DMS53 treated with DMSO at 0.1 percent for 48 hours (cell line): ENCODE measurements at regions not wholly inside any gene's neighbourhood (a gene's known extent, or its start where the extent isn't known, plus 50 kb on each side); places are given as distances from the start of the nearest gene placed in this dataset.
A peak's percentile ranks its signal among the peaks of the same experiment; 100 is the strongest.

ENCODE experiments used
- DNase-seq: peaks from one replicate; lab custom pipeline; 2025; ENCODE audit not compliant: unreplicated experiment; lab: John Stamatoyannopoulos, UW

DNA sequence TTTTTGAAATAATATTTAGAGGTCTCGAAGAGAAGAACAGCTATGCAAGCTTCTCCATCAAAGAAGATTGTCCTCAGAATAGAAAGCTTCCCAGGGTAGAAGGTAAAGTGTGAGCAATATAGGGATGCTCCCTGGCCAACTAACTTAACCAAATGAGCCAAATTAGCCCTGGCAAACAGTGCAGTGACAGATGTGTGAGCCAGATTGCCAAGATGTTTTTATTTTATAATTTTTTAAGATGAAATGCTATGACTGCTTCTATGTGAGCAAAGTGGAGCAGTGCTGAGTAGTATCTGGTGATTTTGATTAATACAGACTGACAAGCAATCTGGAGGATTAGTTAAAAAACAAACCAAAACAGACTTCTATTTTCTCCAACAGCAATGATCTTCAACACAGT lies 202.1 kb downstream of the NOVA1 start:
- DNase-seq: no peak

DNA sequence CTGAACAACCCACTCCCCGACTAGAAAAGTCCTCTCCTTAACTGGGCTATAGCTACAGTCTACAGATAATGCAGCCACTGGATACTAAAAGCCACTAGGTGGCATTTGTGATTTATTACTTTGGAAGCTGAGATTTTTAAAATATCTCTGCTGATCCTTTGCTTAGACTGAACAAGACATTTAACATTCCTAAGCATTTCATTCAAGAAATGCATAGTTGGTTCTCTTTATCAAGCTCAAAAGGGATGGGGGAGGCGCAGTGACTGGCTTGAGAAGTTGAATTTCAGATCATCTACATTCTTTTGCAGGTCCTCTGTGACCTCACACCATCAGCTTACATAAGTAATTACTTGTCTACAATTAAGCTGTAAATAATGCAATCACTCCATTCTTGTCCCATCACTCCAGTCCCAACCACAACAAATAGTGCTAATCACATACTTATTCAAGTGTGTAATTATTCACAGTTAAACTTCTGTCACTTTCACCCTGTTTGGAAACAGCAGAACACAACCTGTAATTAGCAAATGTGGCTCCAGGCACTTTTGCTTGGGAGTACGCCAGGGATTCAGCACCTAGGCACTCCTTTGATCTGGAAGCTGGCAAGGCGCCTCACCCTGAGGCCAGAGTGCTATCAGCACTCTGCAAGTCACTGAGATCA lies 203.6 kb downstream of the NOVA1 start:
- DNase-seq: peak; percentile 12

DNA sequence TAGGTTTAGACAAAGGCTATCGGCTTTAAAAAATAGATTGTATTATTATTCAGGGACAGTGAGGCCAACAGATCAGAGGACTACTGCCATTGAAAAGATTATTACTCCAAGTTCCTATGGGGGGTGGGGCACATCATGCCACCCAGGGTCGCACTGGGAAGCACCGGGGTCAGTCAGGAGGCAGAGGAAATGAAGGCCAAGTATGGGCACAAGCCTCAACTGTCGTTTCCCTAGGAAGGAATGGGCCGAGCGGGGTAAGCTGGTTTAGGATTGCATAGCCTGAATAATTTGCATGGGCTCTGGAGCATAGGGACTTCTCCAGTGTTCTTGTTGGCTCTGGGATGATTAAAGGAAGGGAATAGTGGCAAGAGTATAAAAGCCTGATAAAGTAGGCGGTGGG lies 205.3 kb downstream of the NOVA1 start:
- no peak for DNase-seq

GRCh38 chr14:26389646-26390508 lies 208.0 kb downstream of the NOVA1 start:
- no peak for DNase-seq

DNA sequence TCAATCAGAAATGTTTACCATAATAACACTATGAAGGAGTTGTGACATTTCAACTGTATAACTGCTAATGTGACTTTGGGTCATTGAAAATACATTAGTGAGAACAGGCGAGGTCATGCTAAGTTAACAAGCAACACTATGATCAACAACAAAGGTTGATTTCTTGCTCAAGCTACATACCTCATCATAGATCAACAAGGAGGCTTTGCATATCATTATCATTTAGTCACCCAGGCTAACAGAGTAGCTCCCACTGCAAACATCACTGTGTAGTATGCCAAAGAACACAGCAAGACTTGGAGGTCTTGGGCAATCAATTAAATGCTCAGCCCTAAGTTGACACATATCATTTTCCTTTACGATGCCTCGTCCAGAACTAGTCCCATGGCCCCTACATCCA lies 212.5 kb downstream of the NOVA1 start:
- DNase-seq: no peak

DNA sequence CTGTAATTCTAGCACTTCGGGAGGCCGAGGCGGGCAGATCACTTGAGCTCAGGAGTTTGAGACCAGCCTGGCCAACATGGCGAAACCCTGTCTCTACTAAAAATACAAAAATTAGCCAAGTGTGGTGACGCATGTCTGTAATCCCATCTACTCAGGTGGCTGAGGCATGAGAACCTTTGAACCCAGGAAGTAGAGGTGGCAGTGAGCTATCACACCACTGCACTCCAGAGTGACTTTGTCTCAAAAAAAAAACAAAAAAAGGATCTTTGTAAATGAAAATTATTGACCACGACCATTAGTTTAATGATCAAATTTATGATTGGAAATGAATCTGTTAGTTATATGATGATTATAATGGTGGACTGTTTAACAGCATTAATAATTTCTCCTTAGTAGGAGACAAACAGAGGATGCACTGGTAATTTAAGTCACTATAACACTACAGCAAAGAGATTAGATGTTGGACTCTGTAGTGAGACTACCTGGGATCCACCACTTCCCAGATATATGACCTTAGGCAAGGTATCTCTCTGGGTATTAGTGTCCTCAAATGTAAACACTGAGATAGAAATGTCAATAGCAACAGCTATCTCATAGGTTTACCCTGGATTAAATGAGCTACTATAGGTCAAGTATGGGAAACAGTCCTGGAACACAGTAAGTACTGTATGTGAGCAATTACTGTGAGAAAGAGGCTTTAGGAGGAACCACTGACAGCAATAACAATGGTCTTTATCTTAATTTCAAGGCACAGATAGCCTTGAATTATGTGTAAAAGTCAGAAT lies 214.7 kb downstream of the NOVA1 start:
- DNase-seq: peak; percentile 32

DNA sequence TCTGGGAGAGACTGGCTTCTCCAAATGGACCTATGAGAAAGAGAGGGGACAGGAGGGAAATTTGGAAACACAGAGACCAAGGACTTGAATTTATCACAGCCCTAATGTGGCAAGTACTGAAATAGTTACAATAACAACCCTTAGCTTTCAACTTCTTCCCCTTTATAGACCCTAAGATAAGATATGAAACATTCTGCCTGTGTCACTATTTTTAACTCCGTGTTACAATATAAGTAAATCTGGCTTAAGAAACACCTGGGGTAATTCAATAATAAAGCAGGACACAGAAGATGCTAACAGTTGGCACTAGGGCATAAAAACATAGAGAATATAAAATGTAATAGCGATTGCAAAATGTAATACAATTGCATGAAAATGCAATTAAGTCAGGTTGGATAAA lies 216.4 kb downstream of the NOVA1 start:
- no peak for DNase-seq

- DNase-seq: no peak
Measured at GRCh38 chr14:26380637-26381036, 217.2 kb downstream of the NOVA1 start.

DNA sequence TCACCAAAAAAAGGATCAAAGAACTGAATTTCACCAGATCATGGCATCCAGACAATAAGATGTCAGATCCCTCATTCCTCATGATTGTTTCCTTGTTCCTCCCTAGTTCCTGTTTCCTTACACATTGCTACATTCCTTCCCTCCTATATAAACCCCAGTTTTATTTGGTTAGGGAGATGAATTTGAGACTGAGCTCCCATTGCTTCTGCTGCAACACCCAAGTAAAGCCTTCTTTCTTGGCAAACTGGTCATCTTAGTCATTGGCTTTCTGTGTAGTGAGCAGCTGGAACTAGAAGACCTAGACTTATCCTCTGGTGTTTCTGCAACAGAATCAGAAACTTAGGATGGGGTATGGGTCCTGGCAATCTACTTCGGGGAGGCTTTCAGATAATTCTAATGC lies 217.9 kb downstream of the NOVA1 start:
- no peak for DNase-seq

DNA sequence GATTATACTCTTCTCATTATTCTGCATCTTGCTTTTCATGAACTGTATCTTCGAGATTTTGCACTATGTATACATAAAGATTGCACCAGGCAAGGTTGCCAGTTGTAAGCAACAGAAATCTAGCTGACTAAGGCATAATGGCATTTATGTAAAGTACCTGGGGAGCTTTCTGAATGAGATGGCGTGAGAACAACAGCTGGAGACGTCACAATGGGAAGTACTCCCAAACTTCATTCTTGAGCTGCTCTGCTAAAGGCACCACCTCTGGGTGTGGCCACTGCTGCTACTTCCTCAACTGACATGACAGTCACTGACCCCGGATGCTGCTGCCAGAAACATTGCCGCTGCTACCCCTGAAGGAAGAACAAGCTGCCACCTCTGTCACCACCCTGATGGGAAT lies 220.7 kb downstream of the NOVA1 start:
- no peak for DNase-seq

- DNase-seq: peak; percentile 7
Measured at GRCh38 chr14:26370115-26370514, 227.7 kb downstream of the NOVA1 start.

- DNase-seq: no peak
Measured at GRCh38 chr14:26363689-26364088, 234.1 kb downstream of the NOVA1 start.

- DNase-seq: no peak
Measured at GRCh38 chr14:26344596-26344995, 253.2 kb downstream of the NOVA1 start.

DNA sequence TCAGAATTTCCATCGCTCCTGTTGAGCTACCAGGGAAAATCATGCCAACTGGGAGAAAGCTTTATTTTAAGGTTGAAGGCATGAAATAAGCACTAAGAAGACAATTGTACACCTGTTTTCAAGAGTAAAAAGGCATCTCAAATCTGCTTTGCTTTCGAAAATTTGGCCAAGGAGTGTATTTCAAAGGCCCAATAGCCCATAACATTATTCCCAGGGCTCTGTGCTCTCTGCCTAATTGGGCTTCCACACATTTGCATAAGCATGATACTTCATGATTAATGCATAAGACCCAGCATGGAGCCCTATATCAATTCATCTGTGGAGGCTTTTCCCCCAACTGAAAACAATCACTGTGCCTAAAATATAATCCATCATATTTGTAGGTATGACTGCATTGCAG lies 258.5 kb downstream of the NOVA1 start:
- no peak for DNase-seq

DNA sequence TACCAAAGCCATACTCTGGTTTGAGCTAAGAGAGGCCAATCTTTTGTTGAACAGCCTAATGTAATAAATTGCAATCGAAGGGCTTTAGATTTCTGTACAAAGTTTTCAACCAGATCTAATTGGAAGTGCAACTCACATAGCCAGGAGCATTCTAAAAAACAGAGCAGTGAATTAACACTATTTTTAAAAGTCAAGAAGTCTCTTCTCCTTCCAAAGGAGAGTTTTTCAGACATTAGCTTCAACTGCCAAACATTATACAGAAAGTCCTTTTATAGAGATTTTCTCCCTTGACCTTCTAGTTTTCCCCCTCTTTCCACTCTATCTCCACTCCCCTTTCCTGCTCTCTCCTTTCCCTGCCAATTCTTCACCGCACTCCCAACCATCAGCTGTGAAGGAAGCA lies 259.6 kb downstream of the NOVA1 start:
- DNase-seq: no peak

GRCh38 chr14:26334288-26334687 lies 263.5 kb downstream of the NOVA1 start:
- DNase-seq: no peak

DNA sequence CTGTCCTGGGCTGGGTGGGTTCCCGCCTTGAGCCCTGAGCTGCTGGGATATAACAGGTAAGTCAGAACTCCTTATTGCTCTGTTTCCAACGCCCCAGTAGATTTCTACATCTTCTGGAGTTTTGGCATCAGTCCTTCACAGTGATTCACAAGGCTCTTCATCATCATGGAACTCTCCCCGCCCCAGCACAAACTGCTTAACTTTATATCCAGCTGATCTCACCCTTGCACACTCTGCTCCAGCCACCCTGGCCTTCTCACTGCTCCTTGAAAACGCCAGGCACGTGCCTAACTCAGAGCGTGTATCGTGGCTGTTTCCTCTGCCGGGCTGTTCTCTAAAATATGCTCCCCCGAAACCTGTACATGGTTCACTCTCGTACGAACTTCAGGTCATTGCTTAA lies 264.9 kb downstream of the NOVA1 start:
- DNase-seq: no peak

DNA sequence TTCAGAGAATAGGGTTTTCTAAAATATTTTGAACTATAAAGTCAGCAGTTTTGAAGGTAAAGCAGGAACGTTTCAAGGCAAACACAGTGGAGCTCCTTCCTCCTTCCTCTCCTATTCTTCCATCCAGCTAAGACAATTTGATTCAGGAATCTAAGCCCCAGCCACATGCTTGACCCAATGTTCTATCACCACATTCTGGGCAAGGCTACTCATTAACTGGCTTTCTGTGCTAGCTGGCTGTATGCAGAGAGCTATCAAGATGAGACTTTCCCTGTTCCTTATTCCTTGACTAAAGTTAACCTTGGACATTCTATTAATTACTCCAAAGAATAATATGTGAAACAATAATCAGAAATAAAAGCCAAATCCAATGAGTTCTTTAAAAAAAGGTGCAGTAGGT lies 266.9 kb downstream of the NOVA1 start:
- no peak for DNase-seq

DNA sequence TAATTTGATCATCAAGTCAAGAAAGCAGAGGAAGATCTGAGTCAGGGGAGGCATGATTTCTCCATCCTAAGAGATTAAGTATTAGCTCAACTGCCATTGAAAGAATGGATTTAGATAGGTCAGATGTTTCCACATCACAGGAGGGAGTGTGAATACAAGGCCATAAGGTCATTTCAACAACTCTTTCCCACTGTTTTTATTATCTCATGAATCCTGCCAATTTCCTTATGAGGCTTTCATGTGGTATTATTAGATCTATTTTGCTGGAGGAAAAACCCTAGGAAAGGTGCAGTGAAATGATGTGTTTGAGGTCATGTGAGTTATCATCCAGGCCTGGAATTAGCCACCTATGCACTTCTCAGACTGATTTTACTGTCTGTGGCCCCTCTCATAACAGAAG lies 269.0 kb downstream of the NOVA1 start:
- DNase-seq: no peak

GRCh38 chr14:26323869-26324268 lies 274.0 kb downstream of the NOVA1 start:
- DNase-seq: peak; percentile 55

DNA sequence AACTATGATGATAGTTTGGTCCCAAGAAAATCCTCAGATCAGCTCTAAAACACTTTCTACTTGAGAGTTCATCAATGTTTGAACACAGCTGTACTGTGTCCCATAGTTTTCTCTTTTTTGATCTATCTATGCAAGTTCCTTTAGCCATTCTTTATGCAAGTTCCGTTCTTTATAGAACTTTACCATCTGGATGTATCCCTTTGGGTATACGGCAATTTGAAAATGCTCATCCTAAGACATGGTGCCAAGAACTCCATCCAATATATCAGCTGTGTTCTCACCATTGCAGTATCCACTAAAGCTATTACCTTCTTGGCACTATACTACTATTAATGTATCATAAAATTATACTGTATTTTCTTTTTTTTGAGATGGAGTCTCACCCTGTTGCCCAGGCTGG lies 276.9 kb downstream of the NOVA1 start:
- DNase-seq: no peak
